ENCODE measurements at regions not wholly inside any gene's neighbourhood (a gene's known extent, or its start where the extent isn't known, plus 50 kb on each side); places are given as distances from the start of the nearest gene placed in this dataset.

DNA sequence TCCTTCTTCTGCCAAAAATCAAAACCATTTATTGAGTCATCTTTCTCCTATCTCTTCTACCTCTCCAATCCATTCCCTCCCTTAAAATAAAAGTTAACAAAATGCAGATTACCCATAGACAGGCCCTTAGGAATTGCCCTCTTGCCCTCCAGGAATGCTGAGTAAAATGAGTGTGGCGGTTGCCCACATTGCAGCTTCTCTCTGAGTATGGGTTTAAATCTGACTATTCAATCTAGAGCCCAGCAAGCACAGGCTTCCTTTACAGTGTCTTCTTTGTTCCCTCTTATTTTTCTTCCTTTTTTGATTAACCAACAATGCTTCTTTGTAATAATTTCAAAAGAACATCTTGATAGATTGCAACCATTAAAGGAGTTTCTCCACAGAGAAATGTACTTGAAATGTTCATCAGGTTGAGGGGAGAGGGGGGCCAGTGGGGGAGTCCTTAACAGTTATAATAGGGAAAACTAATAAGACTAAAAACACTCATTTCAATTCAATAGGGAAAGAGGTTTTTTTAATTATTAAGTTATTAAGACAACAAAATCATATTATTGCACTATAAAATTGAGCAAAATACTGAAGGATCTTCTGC lies 135.3 kb upstream of the LMCD1 start:
- CTCF ChIA-PET, result no interaction called here
- no peaks in the 10 kb centered on the region for H3K4me1 ChIP-seq (ENCODE audit: control insufficient read depth, insufficient read depth, low read length)
- intact Hi-C loops (cut with micrococcal nuclease; ENCODE audit: unreplicated experiment), result no loop called here

DNA sequence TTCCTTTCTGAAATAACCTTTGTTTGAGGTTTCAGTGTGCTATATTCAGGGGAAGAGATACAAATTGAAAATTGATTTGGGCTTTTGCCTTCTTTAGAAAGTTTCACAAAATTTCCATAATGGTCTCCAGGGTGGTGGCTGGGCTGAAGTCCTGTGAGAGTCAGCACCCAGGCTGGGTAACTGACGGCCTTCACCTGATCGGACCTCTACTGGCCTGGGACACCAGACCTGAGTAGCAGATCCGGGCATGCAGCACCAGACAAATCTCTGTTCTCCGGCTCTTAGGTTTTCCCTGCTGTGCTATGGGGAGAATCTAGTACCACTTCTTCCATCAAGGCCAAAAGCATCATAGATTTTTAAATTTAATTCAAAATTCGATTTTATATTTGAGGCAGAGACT lies 133.0 kb upstream of the LMCD1 start:
- ChIA-PET CTCF (no interaction called here), POLR2A (no interaction called here)
- no peaks in the 10 kb centered on the region for H3K36me3 ChIP-seq (ENCODE audit: control insufficient read depth, insufficient read depth, low read length)
- no peak for TF ChIP-seq SIN3A (IDR thresholded peaks at IDR 0.05; ENCODE audit: borderline replicate concordance, insufficient read depth, low read depth, low read length)
- TF ChIP-seq, protein P1, sequence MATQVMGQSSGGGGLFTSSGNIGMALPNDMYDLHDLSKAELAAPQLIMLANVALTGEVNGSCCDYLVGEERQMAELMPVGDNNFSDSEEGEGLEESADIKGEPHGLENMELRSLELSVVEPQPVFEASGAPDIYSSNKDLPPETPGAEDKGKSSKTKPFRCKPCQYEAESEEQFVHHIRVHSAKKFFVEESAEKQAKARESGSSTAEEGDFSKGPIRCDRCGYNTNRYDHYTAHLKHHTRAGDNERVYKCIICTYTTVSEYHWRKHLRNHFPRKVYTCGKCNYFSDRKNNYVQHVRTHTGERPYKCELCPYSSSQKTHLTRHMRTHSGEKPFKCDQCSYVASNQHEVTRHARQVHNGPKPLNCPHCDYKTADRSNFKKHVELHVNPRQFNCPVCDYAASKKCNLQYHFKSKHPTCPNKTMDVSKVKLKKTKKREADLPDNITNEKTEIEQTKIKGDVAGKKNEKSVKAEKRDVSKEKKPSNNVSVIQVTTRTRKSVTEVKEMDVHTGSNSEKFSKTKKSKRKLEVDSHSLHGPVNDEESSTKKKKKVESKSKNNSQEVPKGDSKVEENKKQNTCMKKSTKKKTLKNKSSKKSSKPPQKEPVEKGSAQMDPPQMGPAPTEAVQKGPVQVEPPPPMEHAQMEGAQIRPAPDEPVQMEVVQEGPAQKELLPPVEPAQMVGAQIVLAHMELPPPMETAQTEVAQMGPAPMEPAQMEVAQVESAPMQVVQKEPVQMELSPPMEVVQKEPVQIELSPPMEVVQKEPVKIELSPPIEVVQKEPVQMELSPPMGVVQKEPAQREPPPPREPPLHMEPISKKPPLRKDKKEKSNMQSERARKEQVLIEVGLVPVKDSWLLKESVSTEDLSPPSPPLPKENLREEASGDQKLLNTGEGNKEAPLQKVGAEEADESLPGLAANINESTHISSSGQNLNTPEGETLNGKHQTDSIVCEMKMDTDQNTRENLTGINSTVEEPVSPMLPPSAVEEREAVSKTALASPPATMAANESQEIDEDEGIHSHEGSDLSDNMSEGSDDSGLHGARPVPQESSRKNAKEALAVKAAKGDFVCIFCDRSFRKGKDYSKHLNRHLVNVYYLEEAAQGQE (IDR thresholded peaks at IDR 0.05; ENCODE audit: insufficient read depth in 1 of 2, low read depth in 2 of 2, low read length in 1 of 2), result no peak
- no peak for TF ChIP-seq POLR2AphosphoS5 (IDR thresholded peaks at IDR 0.05; ENCODE audit: low read depth, low read length)
- no peak for TF ChIP-seq TCF7L2 (IDR thresholded peaks at IDR 0.05; ENCODE audit: low read depth, low read length)
- TF ChIP-seq, protein P2, sequence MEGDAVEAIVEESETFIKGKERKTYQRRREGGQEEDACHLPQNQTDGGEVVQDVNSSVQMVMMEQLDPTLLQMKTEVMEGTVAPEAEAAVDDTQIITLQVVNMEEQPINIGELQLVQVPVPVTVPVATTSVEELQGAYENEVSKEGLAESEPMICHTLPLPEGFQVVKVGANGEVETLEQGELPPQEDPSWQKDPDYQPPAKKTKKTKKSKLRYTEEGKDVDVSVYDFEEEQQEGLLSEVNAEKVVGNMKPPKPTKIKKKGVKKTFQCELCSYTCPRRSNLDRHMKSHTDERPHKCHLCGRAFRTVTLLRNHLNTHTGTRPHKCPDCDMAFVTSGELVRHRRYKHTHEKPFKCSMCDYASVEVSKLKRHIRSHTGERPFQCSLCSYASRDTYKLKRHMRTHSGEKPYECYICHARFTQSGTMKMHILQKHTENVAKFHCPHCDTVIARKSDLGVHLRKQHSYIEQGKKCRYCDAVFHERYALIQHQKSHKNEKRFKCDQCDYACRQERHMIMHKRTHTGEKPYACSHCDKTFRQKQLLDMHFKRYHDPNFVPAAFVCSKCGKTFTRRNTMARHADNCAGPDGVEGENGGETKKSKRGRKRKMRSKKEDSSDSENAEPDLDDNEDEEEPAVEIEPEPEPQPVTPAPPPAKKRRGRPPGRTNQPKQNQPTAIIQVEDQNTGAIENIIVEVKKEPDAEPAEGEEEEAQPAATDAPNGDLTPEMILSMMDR (IDR thresholded peaks at IDR 0.05), result no peak
- H3K27me3 ChIP-seq (ENCODE audit: control insufficient read depth, insufficient read depth, low read length), result no peaks in the 10 kb centered on the region
- no peaks in the 10 kb centered on the region for H3K9me3 ChIP-seq (ENCODE audit: control insufficient read depth, insufficient read depth, low read depth, low read length)
- no peaks in the 10 kb centered on the region for H3K4me1 ChIP-seq (ENCODE audit: control insufficient read depth, insufficient read depth, low read length)
- no TSS peak for BruUV-seq (replicated peaks)
- intact Hi-C loops (cut with micrococcal nuclease; ENCODE audit: unreplicated experiment), result no loop called here
- H3K27ac ChIP-seq (ENCODE audit: low read length), result no peak overlapping the region
- DNase-seq (ENCODE audit: low read depth, low spot score) (no peak), ATAC-seq (no peak)
- no peak overlapping the region for H3K4me3 ChIP-seq (ENCODE audit: low read depth in 2 of 2, low read length in 2 of 2)
- in situ Hi-C loops (cut with HindIII; ENCODE audit: low pct_unique_long_range_greater_than_20kb, low sequenced_read_pairs), result no loop called here

More for the DNA sequence above, 135.3 kb upstream of the LMCD1 start:
- in situ Hi-C loops (cut with HindIII; ENCODE audit: low pct_unique_long_range_greater_than_20kb, low sequenced_read_pairs), result no loop called here
- TF ChIP-seq TCF7L2 (IDR thresholded peaks at IDR 0.05; ENCODE audit: low read depth, low read length), result no peak
- TF ChIP-seq SIN3A (IDR thresholded peaks at IDR 0.05; ENCODE audit: borderline replicate concordance, insufficient read depth, low read depth, low read length), result no peak
- TF ChIP-seq, protein P1 (IDR thresholded peaks at IDR 0.05; ENCODE audit: insufficient read depth in 1 of 2, low read depth in 2 of 2, low read length in 1 of 2), result no peak
- TF ChIP-seq, protein P2 (IDR thresholded peaks at IDR 0.05), result no peak
- TF ChIP-seq POLR2AphosphoS5 (IDR thresholded peaks at IDR 0.05; ENCODE audit: low read depth, low read length), result no peak
- H3K9me3 ChIP-seq (ENCODE audit: control insufficient read depth, insufficient read depth, low read depth, low read length), result no peaks in the 10 kb centered on the region
- POLR2A ChIA-PET, result no interaction called here
- no TSS peak for BruUV-seq (replicated peaks)
- no peak overlapping the region for H3K4me3 ChIP-seq (ENCODE audit: low read depth in 2 of 2, low read length in 2 of 2)
- no peak for DNase-seq (ENCODE audit: low read depth, low spot score)
- no peaks in the 10 kb centered on the region for H3K27me3 ChIP-seq (ENCODE audit: control insufficient read depth, insufficient read depth, low read length)
- no peak overlapping the region for H3K27ac ChIP-seq (ENCODE audit: low read length)
- ATAC-seq, result no peak
- no peaks in the 10 kb centered on the region for H3K36me3 ChIP-seq (ENCODE audit: control insufficient read depth, insufficient read depth, low read length)
